Endodermal cell (in vitro differentiated cells): ENCODE measurements at regions not wholly inside any gene's neighbourhood (a gene's known extent, or its start where the extent isn't known, plus 50 kb on each side); places are given as distances from the start of the nearest gene placed in this dataset.

ENCODE experiments used
- DNase-seq: peaks from one replicate; pipeline ENCODE4 v3.0.0-alpha.2; 2017
- H3K27ac ChIP-seq: 2 replicates; pipeline ENCODE4 v1.5.1; 2013; ENCODE audit warnings: mild to moderate bottlenecking, low read depth, low read length, moderate library complexity
- H3K27me3 ChIP-seq: 2 replicates; pipeline ENCODE4 v1.6.1; 2013; ENCODE audit warnings: mild to moderate bottlenecking, low read length, moderate library complexity; ENCODE audit not compliant: insufficient read depth, control insufficient read depth, poor library complexity, severe bottlenecking
- H3K36me3 ChIP-seq: 2 replicates; pipeline ENCODE4 v1.7.0; 2013; ENCODE audit warnings: mild to moderate bottlenecking, low read length, moderate library complexity; ENCODE audit not compliant: control insufficient read depth, insufficient read depth
- H3K4me1 ChIP-seq: one replicate; pipeline ENCODE4 v1.7.0; 2013; ENCODE audit warnings: low read length; ENCODE audit not compliant: control insufficient read depth, insufficient read depth
- H3K4me3 ChIP-seq: 2 replicates; pipeline ENCODE4 v1.5.1; 2013; ENCODE audit warnings: mild to moderate bottlenecking, low read length, moderate library complexity
- H3K9ac ChIP-seq: 2 replicates; pipeline ENCODE4 v1.6.1; 2013; ENCODE audit warnings: mild to moderate bottlenecking, low read length, moderate library complexity; ENCODE audit not compliant: poor library complexity, severe bottlenecking; ENCODE audit errors: extremely low read depth
- H3K9me3 ChIP-seq: 2 replicates; pipeline ENCODE4 v1.6.1; 2013; ENCODE audit warnings: mild to moderate bottlenecking, low read length, moderate library complexity; ENCODE audit not compliant: control insufficient read depth
- H3K27ac Mint-ChIP-seq: 2 replicates; pipeline ENCODE4 v1.8.0; 2020; ENCODE audit warnings: mixed read lengths
- H3K27me3 Mint-ChIP-seq: 2 replicates; pipeline ENCODE4 v1.8.0; 2021; ENCODE audit warnings: mild to moderate bottlenecking, mixed read lengths; ENCODE audit not compliant: insufficient read depth
- H3K36me3 Mint-ChIP-seq: 2 replicates; pipeline ENCODE4 v1.8.0; 2020; ENCODE audit warnings: low read depth, mixed read lengths
- H3K4me1 Mint-ChIP-seq: 2 replicates; pipeline ENCODE4 v1.8.0; 2020; ENCODE audit warnings: mixed read lengths
- H3K4me3 Mint-ChIP-seq: 2 replicates; pipeline ENCODE4 v1.8.0; 2020; ENCODE audit warnings: mild to moderate bottlenecking, moderate library complexity, mixed read lengths
- H3K9me3 Mint-ChIP-seq: 2 replicates; pipeline ENCODE4 v1.8.0; 2020; ENCODE audit warnings: mild to moderate bottlenecking, mixed read lengths
- CTCF ChIP-seq: fragments of 200-600 bp; sonication (generic); conservative IDR thresholded peaks from 2 replicates; pipeline ENCODE4 v1.5.0; 2021; ENCODE audit warnings: antibody characterized with exemption, mild to moderate bottlenecking
- WGBS, 2 experiments: methylation state at CpG; one replicate each; pipeline versions ENCODE4 v1.1.5 to v1.1.7; 2013; ENCODE audit warnings: missing lambda C conversion rate in 2 of 2, mixed read lengths in 1 of 2; ENCODE audit not compliant: insufficient coverage in 1 of 2, insufficient read length in 1 of 2; 5-methylcytosine and 5-hydroxymethylcytosine counted together

GRCh38 chr10:4677296-4678021 lies 148.5 kb upstream of the AKR1E2 start:
- 84 to 100% methylated on average over 2 to 4 of the region's 5 CpGs for WGBS, 2 experiments
- Histone ChIP-seq H3K4me1 (no peaks in the 10 kb centered on the region), H3K36me3 (no peaks in the 10 kb centered on the region), H3K4me3 (no peak overlapping the region), H3K9me3 (no peaks in the 10 kb centered on the region), H3K27me3 (no peaks in the 10 kb centered on the region), H3K9ac (no peak overlapping the region), H3K27ac (no peak overlapping the region)
- Mint-ChIP-seq H3K9me3 (no peaks in the 10 kb centered on the region), H3K27ac (no peak overlapping the region), H3K27me3 (no peaks in the 10 kb centered on the region), H3K4me1 (no peaks in the 10 kb centered on the region), H3K36me3 (no peaks in the 10 kb centered on the region), H3K4me3 (no peak overlapping the region)
- no peak for DNase-seq
- no peak for TF ChIP-seq CTCF

GRCh38 chr10:4676566-4676965 lies 149.4 kb upstream of the AKR1E2 start:
- Histone ChIP-seq H3K27ac (no peak overlapping the region), H3K27me3 (no peaks in the 10 kb centered on the region), H3K4me1 (no peaks in the 10 kb centered on the region), H3K36me3 (no peaks in the 10 kb centered on the region), H3K9me3 (no peaks in the 10 kb centered on the region), H3K4me3 (no peak overlapping the region), H3K9ac (no peak overlapping the region)
- H3K36me3 Mint-ChIP-seq = no peaks in the 10 kb centered on the region
- no peak for DNase-seq
- H3K9me3 Mint-ChIP-seq = no peaks in the 10 kb centered on the region
- H3K4me3 Mint-ChIP-seq = no peak overlapping the region
- no peaks in the 10 kb centered on the region for H3K27me3 Mint-ChIP-seq
- WGBS, 2 experiments = 91 to 95% methylated on average over 3 of the region's 3 CpGs
- TF ChIP-seq CTCF = no peak
- no peaks in the 10 kb centered on the region for H3K4me1 Mint-ChIP-seq
- H3K27ac Mint-ChIP-seq = no peak overlapping the region

- H3K27me3 Mint-ChIP-seq = no peaks in the 10 kb centered on the region
- Histone ChIP-seq H3K27me3 (no peaks in the 10 kb centered on the region), H3K4me1 (no peaks in the 10 kb centered on the region), H3K27ac (no peak overlapping the region), H3K9ac (no peak overlapping the region), H3K36me3 (no peaks in the 10 kb centered on the region), H3K9me3 (no peaks in the 10 kb centered on the region), H3K4me3 (no peak overlapping the region)
- no peaks in the 10 kb centered on the region for H3K9me3 Mint-ChIP-seq
- no peaks in the 10 kb centered on the region for H3K4me1 Mint-ChIP-seq
- no peak for DNase-seq
- H3K27ac Mint-ChIP-seq = no peak overlapping the region
- TF ChIP-seq CTCF = no peak
- H3K4me3 Mint-ChIP-seq = no peak overlapping the region
- no peaks in the 10 kb centered on the region for H3K36me3 Mint-ChIP-seq
Observed at GRCh38 chr10:4675808-4676207, 150.2 kb upstream of the AKR1E2 start.
